ENCODE measurements at regions not wholly inside any gene's neighbourhood (a gene's known extent, or its start where the extent isn't known, plus 50 kb on each side); places are given as distances from the start of the nearest gene placed in this dataset.

DNA sequence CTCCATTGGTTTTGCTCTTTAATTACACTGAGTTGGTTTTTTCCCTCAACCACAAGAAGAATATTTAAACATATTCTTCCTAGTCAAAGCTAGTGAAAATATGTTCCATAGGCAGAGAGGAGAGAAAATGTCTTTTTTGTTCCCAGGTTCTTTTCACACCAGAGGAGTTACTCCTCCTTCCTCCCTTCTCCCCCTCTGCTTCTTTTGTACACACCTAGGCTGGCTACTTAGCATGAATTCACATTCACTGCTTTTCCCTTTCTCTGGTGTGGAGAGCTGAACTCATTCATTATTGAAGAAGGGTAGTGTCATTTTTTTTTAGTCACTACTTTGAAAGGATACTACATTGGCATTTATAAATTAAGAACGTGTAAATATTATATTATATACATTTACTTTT, 56.6 kb upstream of the UGP2 start:
- TF ChIP-seq, protein P1, sequence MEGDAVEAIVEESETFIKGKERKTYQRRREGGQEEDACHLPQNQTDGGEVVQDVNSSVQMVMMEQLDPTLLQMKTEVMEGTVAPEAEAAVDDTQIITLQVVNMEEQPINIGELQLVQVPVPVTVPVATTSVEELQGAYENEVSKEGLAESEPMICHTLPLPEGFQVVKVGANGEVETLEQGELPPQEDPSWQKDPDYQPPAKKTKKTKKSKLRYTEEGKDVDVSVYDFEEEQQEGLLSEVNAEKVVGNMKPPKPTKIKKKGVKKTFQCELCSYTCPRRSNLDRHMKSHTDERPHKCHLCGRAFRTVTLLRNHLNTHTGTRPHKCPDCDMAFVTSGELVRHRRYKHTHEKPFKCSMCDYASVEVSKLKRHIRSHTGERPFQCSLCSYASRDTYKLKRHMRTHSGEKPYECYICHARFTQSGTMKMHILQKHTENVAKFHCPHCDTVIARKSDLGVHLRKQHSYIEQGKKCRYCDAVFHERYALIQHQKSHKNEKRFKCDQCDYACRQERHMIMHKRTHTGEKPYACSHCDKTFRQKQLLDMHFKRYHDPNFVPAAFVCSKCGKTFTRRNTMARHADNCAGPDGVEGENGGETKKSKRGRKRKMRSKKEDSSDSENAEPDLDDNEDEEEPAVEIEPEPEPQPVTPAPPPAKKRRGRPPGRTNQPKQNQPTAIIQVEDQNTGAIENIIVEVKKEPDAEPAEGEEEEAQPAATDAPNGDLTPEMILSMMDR (IDR thresholded peaks at IDR 0.05) = no peak
- no peak for TF ChIP-seq POLR2A (IDR thresholded peaks at IDR 0.05)
